ENCODE measurements at regions not wholly inside any gene's neighbourhood (a gene's known extent, or its start where the extent isn't known, plus 50 kb on each side); places are given as distances from the start of the nearest gene placed in this dataset.

GRCh38 chr1:228811712-228812305, 76.5 kb downstream of the RHOU start:
- Mint-ChIP-seq H3K27me3 (ENCODE audit: unreplicated experiment) (peaks cover 2% of the 10 kb centered on the region), H3K9me3 (ENCODE audit: unreplicated experiment) (peaks cover 4% of the 10 kb centered on the region), H3K36me3 (ENCODE audit: low read depth, unreplicated experiment) (peaks cover 6% of the 10 kb centered on the region), H3K4me1 (ENCODE audit: unreplicated experiment) (peaks cover 12% of the 10 kb centered on the region), H3K4me3 (ENCODE audit: unreplicated experiment) (no peak overlapping the region), H3K27ac (ENCODE audit: unreplicated experiment) (no peak overlapping the region)
- DNase-seq (ENCODE audit: low spot score), result no peak
- TF ChIP-seq, protein P1, sequence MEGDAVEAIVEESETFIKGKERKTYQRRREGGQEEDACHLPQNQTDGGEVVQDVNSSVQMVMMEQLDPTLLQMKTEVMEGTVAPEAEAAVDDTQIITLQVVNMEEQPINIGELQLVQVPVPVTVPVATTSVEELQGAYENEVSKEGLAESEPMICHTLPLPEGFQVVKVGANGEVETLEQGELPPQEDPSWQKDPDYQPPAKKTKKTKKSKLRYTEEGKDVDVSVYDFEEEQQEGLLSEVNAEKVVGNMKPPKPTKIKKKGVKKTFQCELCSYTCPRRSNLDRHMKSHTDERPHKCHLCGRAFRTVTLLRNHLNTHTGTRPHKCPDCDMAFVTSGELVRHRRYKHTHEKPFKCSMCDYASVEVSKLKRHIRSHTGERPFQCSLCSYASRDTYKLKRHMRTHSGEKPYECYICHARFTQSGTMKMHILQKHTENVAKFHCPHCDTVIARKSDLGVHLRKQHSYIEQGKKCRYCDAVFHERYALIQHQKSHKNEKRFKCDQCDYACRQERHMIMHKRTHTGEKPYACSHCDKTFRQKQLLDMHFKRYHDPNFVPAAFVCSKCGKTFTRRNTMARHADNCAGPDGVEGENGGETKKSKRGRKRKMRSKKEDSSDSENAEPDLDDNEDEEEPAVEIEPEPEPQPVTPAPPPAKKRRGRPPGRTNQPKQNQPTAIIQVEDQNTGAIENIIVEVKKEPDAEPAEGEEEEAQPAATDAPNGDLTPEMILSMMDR (IDR thresholded peaks at IDR 0.05; ENCODE audit: unreplicated experiment), result no peak

DNA sequence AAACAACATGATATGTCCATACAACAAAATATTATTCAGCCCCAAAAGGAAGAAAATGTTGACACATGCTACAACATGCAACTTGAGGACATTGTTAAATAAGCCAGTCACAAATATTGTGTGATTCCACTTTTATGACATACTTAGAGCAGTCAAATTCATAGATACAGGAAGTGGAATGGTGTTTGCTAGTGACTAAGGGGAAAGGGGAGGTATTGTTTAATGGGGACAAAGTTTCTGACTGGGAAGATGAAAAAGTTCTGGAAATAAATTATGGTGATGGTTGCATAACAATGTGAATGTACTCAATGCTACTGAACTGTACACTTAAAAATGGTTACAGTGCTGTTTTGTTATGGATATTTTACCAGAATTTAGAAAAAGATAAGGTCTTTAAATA, 77.7 kb downstream of the RHOU start:
- TF ChIP-seq, protein P1 (IDR thresholded peaks at IDR 0.05; ENCODE audit: unreplicated experiment), result no peak
- H3K27ac Mint-ChIP-seq (ENCODE audit: unreplicated experiment), result no peak overlapping the region

GRCh38 chr1:228814176-228814575, 78.9 kb downstream of the RHOU start:
- peaks cover 4% of the 10 kb centered on the region for H3K9me3 Mint-ChIP-seq (ENCODE audit: unreplicated experiment)
- H3K27ac Mint-ChIP-seq (ENCODE audit: unreplicated experiment), result no peak overlapping the region
- H3K27me3 Mint-ChIP-seq (ENCODE audit: unreplicated experiment), result no peaks in the 10 kb centered on the region
- H3K36me3 Mint-ChIP-seq (ENCODE audit: low read depth, unreplicated experiment), result peaks cover 6% of the 10 kb centered on the region
- H3K4me3 Mint-ChIP-seq (ENCODE audit: unreplicated experiment), result no peak overlapping the region
- TF ChIP-seq, protein P1 (IDR thresholded peaks at IDR 0.05; ENCODE audit: unreplicated experiment), result no peak
- no peak for DNase-seq (ENCODE audit: low spot score)
- H3K4me1 Mint-ChIP-seq (ENCODE audit: unreplicated experiment), result peaks cover 11% of the 10 kb centered on the region

More for the DNA sequence above, 77.7 kb downstream of the RHOU start:
- Mint-ChIP-seq H3K4me3 (ENCODE audit: unreplicated experiment) (no peak overlapping the region), H3K4me1 (ENCODE audit: unreplicated experiment) (peaks cover 12% of the 10 kb centered on the region), H3K9me3 (ENCODE audit: unreplicated experiment) (peaks cover 4% of the 10 kb centered on the region), H3K36me3 (ENCODE audit: low read depth, unreplicated experiment) (peaks cover 6% of the 10 kb centered on the region), H3K27me3 (ENCODE audit: unreplicated experiment) (peaks cover 2% of the 10 kb centered on the region)
- DNase-seq (ENCODE audit: low spot score), result no peak

GRCh38 chr1:228818296-228818695, 83.0 kb downstream of the RHOU start:
- Mint-ChIP-seq H3K27ac (ENCODE audit: unreplicated experiment) (no peak overlapping the region), H3K27me3 (ENCODE audit: unreplicated experiment) (no peaks in the 10 kb centered on the region), H3K4me1 (ENCODE audit: unreplicated experiment) (no peaks in the 10 kb centered on the region), H3K9me3 (ENCODE audit: unreplicated experiment) (no peaks in the 10 kb centered on the region), H3K4me3 (ENCODE audit: unreplicated experiment) (no peak overlapping the region), H3K36me3 (ENCODE audit: low read depth, unreplicated experiment) (no peaks in the 10 kb centered on the region)
- DNase-seq (ENCODE audit: low spot score), result no peak
- TF ChIP-seq, protein P1 (IDR thresholded peaks at IDR 0.05; ENCODE audit: unreplicated experiment), result no peak

- Mint-ChIP-seq H3K4me1 (ENCODE audit: unreplicated experiment) (no peaks in the 10 kb centered on the region), H3K9me3 (ENCODE audit: unreplicated experiment) (no peaks in the 10 kb centered on the region), H3K36me3 (ENCODE audit: low read depth, unreplicated experiment) (no peaks in the 10 kb centered on the region), H3K27me3 (ENCODE audit: unreplicated experiment) (no peaks in the 10 kb centered on the region), H3K4me3 (ENCODE audit: unreplicated experiment) (no peak overlapping the region), H3K27ac (ENCODE audit: unreplicated experiment) (no peak overlapping the region)
- no peak for DNase-seq (ENCODE audit: low spot score)
- TF ChIP-seq, protein P1 (IDR thresholded peaks at IDR 0.05; ENCODE audit: unreplicated experiment), result no peak
Measured at GRCh38 chr1:228818928-228819630, 83.8 kb downstream of the RHOU start.

All from endothelial cell (in vitro differentiated cells).